Ovary (tissue), 3 donors: ENCODE measurements at regions not wholly inside any gene's neighbourhood (a gene's known extent, or its start where the extent isn't known, plus 50 kb on each side); places are given as distances from the start of the nearest gene placed in this dataset.

Source experiments
- CTCF ChIP-seq, 3 donors: fragments of 450-650 bp in 2 of 3; fragments of 200-600 bp in 1 of 3; IDR thresholded peaks; one replicate each; pipeline versions ENCODE4 v1.5.1 to v1.8.0; 2016 to 2022; ENCODE audit warnings: antibody characterized with exemption in 3 of 3, mild to moderate bottlenecking in 1 of 3
- POLR2A ChIP-seq: fragments of 450-650 bp; IDR thresholded peaks from one replicate; pipeline ENCODE4 v1.6.1; 2017; ENCODE audit warnings: antibody characterized with exemption, mild to moderate bottlenecking, moderate library complexity
- donor health status: DM: no; HTN: no; CAD: no.

- TF ChIP-seq CTCF (IDR thresholded peaks at IDR 0.05) (no peak), POLR2A (no peak)
Measured at GRCh38 chr16:65227150-65227835, 105.4 kb upstream of the CDH11 start.
